Karpas-422 (cell line): ENCODE measurements at regions not wholly inside any gene's neighbourhood (a gene's known extent, or its start where the extent isn't known, plus 50 kb on each side); places are given as distances from the start of the nearest gene placed in this dataset.
"Not testable (repeated sequence)": the region's sequence is repeated elsewhere in the genome, so short reads cannot be mapped to it uniquely, and the experiment has no call there.

Experiments used
- DNase-seq: peaks from one replicate; pipeline ENCODE4 v3.0.0-alpha.2; 2015
- H2AFZ ChIP-seq: fragments of 200-600 bp; sonication (generic); 2 replicates; pipeline ENCODE4 v1.6.1; 2014; ENCODE audit warnings: antibody characterized with exemption, low read length, mixed read lengths
- H3K27ac ChIP-seq: fragments of 200-600 bp; sonication (generic); 2 replicates; pipeline ENCODE4 v1.5.1; 2014; ENCODE audit warnings: mild to moderate bottlenecking, low read length, moderate library complexity
- H3K27me3 ChIP-seq: fragments of 200-600 bp; sonication (generic); 2 replicates; pipeline ENCODE4 v1.6.1; 2014; ENCODE audit warnings: low read length, mixed read lengths
- H3K36me3 ChIP-seq: fragments of 200-600 bp; sonication (generic); 2 replicates; pipeline ENCODE4 v1.6.1; 2014; ENCODE audit warnings: low read length, mixed read lengths; ENCODE audit not compliant: insufficient read depth
- H3K4me1 ChIP-seq: fragments of 200-600 bp; sonication (generic); 2 replicates; pipeline ENCODE4 v1.6.1; 2014; ENCODE audit warnings: mild to moderate bottlenecking, low read length, mixed read lengths
- H3K4me2 ChIP-seq: fragments of 200-600 bp; sonication (generic); 2 replicates; pipeline ENCODE4 v1.6.1; 2014; ENCODE audit warnings: low read length, low read depth, mild to moderate bottlenecking; ENCODE audit not compliant: poor library complexity, severe bottlenecking
- H3K4me3 ChIP-seq: fragments of 200-600 bp; sonication (generic); 2 replicates; pipeline ENCODE4 v1.5.1; 2014; ENCODE audit warnings: mild to moderate bottlenecking, antibody characterized with exemption, low read length, mixed read lengths
- H3K79me2 ChIP-seq: fragments of 200-600 bp; sonication (generic); 2 replicates; pipeline ENCODE4 v1.6.1; 2014; ENCODE audit warnings: mild to moderate bottlenecking, low read length, mixed read lengths
- H3K9ac ChIP-seq: fragments of 200-600 bp; sonication (generic); 2 replicates; pipeline ENCODE4 v1.6.0; 2014; ENCODE audit warnings: low read length
- H3K9me2 ChIP-seq: fragments of 200-600 bp; sonication (generic), shearing (Covaris generic); replicated peaks from 2 replicates; pipeline ENCODE4 v1.6.0; 2014; ENCODE audit warnings: mild to moderate bottlenecking, low read length, moderate library complexity; ENCODE audit not compliant: insufficient read depth
- H3K9me3 ChIP-seq: fragments of 300-700, 200-600 bp; sonication (generic); 2 replicates; pipeline ENCODE4 v1.6.1; 2014; ENCODE audit warnings: low read length, mixed read lengths
- H4K20me1 ChIP-seq: fragments of 200-600 bp; sonication (generic); 2 replicates; pipeline ENCODE4 v1.6.1; 2014; ENCODE audit warnings: mild to moderate bottlenecking, antibody characterized with exemption, low read length, low read depth; ENCODE audit not compliant: insufficient read depth

GRCh38 chr21:5079361-5079760, 5442.0 kb upstream of the TPTE start:
- H3K9me3 ChIP-seq, H3K4me3 ChIP-seq, H3K9me2 ChIP-seq, H3K27ac ChIP-seq, H3K36me3 ChIP-seq, H3K4me1 ChIP-seq, H3K27me3 ChIP-seq, H3K4me2 ChIP-seq, H4K20me1 ChIP-seq, H2AFZ ChIP-seq, DNase-seq, H3K79me2 ChIP-seq, H3K9ac ChIP-seq: not testable (repeated sequence)

GRCh38 chr21:5080015-5080414, 5441.4 kb upstream of the TPTE start:
- DNase-seq, H3K4me2 ChIP-seq, H3K27ac ChIP-seq, H3K79me2 ChIP-seq, H3K27me3 ChIP-seq, H3K9ac ChIP-seq, H2AFZ ChIP-seq, H4K20me1 ChIP-seq, H3K9me3 ChIP-seq, H3K4me3 ChIP-seq, H3K4me1 ChIP-seq, H3K36me3 ChIP-seq, H3K9me2 ChIP-seq: not testable (repeated sequence)

GRCh38 chr21:5084246-5084645, 5437.1 kb upstream of the TPTE start:
- H4K20me1 ChIP-seq, H3K36me3 ChIP-seq, H3K4me1 ChIP-seq, DNase-seq, H3K9me3 ChIP-seq, H3K79me2 ChIP-seq, H3K27me3 ChIP-seq, H3K27ac ChIP-seq, H3K9ac ChIP-seq, H3K4me3 ChIP-seq, H3K9me2 ChIP-seq, H2AFZ ChIP-seq, H3K4me2 ChIP-seq: not testable (repeated sequence)

- H3K27ac ChIP-seq, result not testable (repeated sequence)
Measured at GRCh38 chr21:5085456-5085855, 5435.9 kb upstream of the TPTE start.

GRCh38 chr21:5086416-5086815, 5435.0 kb upstream of the TPTE start:
- not testable (repeated sequence) for H3K4me2 ChIP-seq, H3K27ac ChIP-seq, H3K79me2 ChIP-seq, H3K4me3 ChIP-seq, H3K4me1 ChIP-seq, H3K36me3 ChIP-seq, H3K9me3 ChIP-seq, H3K9ac ChIP-seq, H3K27me3 ChIP-seq, H2AFZ ChIP-seq, H4K20me1 ChIP-seq, H3K9me2 ChIP-seq
- DNase-seq, result peak; percentile 31

More at GRCh38 chr21:5085456-5085855, 5435.9 kb upstream of the TPTE start:
- H3K4me3 ChIP-seq, H3K79me2 ChIP-seq, H2AFZ ChIP-seq, H3K4me1 ChIP-seq, H3K4me2 ChIP-seq, H3K36me3 ChIP-seq, DNase-seq, H3K9me2 ChIP-seq, H4K20me1 ChIP-seq, H3K27me3 ChIP-seq, H3K9me3 ChIP-seq, H3K9ac ChIP-seq: not testable (repeated sequence)

GRCh38 chr21:5088820-5089219, 5432.6 kb upstream of the TPTE start:
- not testable (repeated sequence) for H2AFZ ChIP-seq, H4K20me1 ChIP-seq, H3K27me3 ChIP-seq, DNase-seq, H3K79me2 ChIP-seq, H3K4me2 ChIP-seq, H3K9me3 ChIP-seq, H3K9ac ChIP-seq, H3K4me1 ChIP-seq, H3K9me2 ChIP-seq, H3K27ac ChIP-seq, H3K4me3 ChIP-seq, H3K36me3 ChIP-seq

GRCh38 chr21:5089399-5090089, 5431.8 kb upstream of the TPTE start:
- not testable (repeated sequence) for H4K20me1 ChIP-seq, H3K4me3 ChIP-seq, H3K4me1 ChIP-seq, H3K27me3 ChIP-seq, DNase-seq, H3K36me3 ChIP-seq, H3K9ac ChIP-seq, H2AFZ ChIP-seq, H3K9me2 ChIP-seq, H3K4me2 ChIP-seq, H3K9me3 ChIP-seq, H3K79me2 ChIP-seq, H3K27ac ChIP-seq

GRCh38 chr21:5090132-5091079, 5431.0 kb upstream of the TPTE start:
- DNase-seq, H2AFZ ChIP-seq, H3K4me3 ChIP-seq, H3K9me2 ChIP-seq, H3K9me3 ChIP-seq, H3K4me1 ChIP-seq, H3K27ac ChIP-seq, H3K4me2 ChIP-seq, H3K9ac ChIP-seq, H4K20me1 ChIP-seq, H3K36me3 ChIP-seq, H3K27me3 ChIP-seq, H3K79me2 ChIP-seq: not testable (repeated sequence)
